Right lobe of liver (tissue), 4 donors: ENCODE measurements at regions not wholly inside any gene's neighbourhood (a gene's known extent, or its start where the extent isn't known, plus 50 kb on each side); places are given as distances from the start of the nearest gene placed in this dataset.

ENCODE experiments used
- CTCF ChIP-seq, 4 donors: fragments of 200-600 bp in 3 of 4; fragments of 450-650 bp in 1 of 4; IDR thresholded peaks; one replicate each; pipeline versions ENCODE4 v1.5.1 to v1.8.0; 2016 to 2022; ENCODE audit warnings: antibody characterized with exemption in 4 of 4, mild to moderate bottlenecking in 2 of 4
- POLR2A ChIP-seq: fragments of 450-650 bp; IDR thresholded peaks from one replicate; pipeline ENCODE4 v1.6.1; 2017; ENCODE audit warnings: antibody characterized with exemption, mild to moderate bottlenecking
- donor health status: DM: no; HTN: no; CAD: no.
- donor health status: DM: no; HTN: no; CAD: no.
- donor health status: DM: no; HTN: yes; CAD: no.

- no peak for TF ChIP-seq POLR2A
- TF ChIP-seq CTCF (IDR thresholded peaks at IDR 0.05): no peak
These were observed 61.3 kb upstream of the EPB41L1 start for GRCh38 chr20:36093025-36093803.
